OCI-LY1 (cell line): ENCODE measurements at regions not wholly inside any gene's neighbourhood (a gene's known extent, or its start where the extent isn't known, plus 50 kb on each side); places are given as distances from the start of the nearest gene placed in this dataset.

Experiments used
- CTCF ChIP-seq: fragments of 200-600 bp; sonication (generic), shearing (Covaris generic); IDR thresholded peaks from 2 replicates; pipeline ENCODE4 v1.5.1; 2017; ENCODE audit warnings: mild to moderate bottlenecking, antibody characterized with exemption, low read length, moderate library complexity, mixed read lengths
- EZH2 ChIP-seq: fragments of 200-600 bp; sonication (generic), shearing (Covaris generic); IDR thresholded peaks from 2 replicates; pipeline ENCODE4 v1.8.0; 2017; ENCODE audit warnings: borderline replicate concordance, mixed run types, mild to moderate bottlenecking, antibody characterized with exemption, low read length, moderate library complexity, mixed read lengths

GRCh38 chr2:48221846-48222516 lies 92.5 kb upstream of the FOXN2 start:
- TF ChIP-seq EZH2 (no peak), CTCF (no peak)
